ENCODE measurements at regions not wholly inside any gene's neighbourhood (a gene's known extent, or its start where the extent isn't known, plus 50 kb on each side); places are given as distances from the start of the nearest gene placed in this dataset.

DNA sequence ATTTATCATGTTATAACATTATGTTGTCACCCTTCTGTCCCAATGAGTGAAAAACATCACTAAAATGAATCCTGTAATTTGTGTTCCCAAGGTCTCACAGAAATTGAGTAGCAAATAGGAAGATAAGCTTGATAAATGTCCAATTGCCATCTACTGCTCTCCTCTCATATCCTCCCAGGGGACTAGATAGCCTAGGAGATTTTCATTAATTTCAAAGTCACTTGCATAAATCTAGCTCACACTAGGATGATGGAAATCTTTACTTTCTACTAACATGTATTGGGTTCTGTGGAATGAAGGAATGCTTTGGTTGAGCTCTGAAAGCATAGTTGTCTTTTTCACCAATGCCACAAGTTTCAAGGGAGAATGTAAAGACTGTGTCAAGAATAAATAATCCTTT, 605.5 kb upstream of the CDH7 start:
- Mint-ChIP-seq H3K9me3 (peaks cover 13 to 15% of the 10 kb centered on the region in 2 donors), H3K27me3 (ENCODE audit: low read depth in 2 of 2) (no peaks in the 10 kb centered on the region), H3K4me3 (no peak overlapping the region), H3K36me3 (peaks cover 14% of the 10 kb centered on the region), H3K27ac (no peak overlapping the region), H3K4me1 (no peaks in the 10 kb centered on the region)
- no peaks in the 10 kb centered on the region for H3K4me1 ChIP-seq (ENCODE audit: control insufficient read depth, insufficient read depth, low read length)
- H3K4me3 ChIP-seq (ENCODE audit: low read length), result no peak overlapping the region
- DNase-seq, result no peak
- H3K9me3 ChIP-seq (ENCODE audit: control insufficient read depth, insufficient read depth, low read length), result no peaks in the 10 kb centered on the region
- ATAC-seq, result no peak
- no peaks in the 10 kb centered on the region for H3K27me3 ChIP-seq (ENCODE audit: control insufficient read depth, insufficient read depth, low read length)
- intact Hi-C loops (cut with micrococcal nuclease), result no loop called here
- no peak overlapping the region for H3K27ac ChIP-seq (ENCODE audit: low read length)
- TF ChIP-seq, protein P1, sequence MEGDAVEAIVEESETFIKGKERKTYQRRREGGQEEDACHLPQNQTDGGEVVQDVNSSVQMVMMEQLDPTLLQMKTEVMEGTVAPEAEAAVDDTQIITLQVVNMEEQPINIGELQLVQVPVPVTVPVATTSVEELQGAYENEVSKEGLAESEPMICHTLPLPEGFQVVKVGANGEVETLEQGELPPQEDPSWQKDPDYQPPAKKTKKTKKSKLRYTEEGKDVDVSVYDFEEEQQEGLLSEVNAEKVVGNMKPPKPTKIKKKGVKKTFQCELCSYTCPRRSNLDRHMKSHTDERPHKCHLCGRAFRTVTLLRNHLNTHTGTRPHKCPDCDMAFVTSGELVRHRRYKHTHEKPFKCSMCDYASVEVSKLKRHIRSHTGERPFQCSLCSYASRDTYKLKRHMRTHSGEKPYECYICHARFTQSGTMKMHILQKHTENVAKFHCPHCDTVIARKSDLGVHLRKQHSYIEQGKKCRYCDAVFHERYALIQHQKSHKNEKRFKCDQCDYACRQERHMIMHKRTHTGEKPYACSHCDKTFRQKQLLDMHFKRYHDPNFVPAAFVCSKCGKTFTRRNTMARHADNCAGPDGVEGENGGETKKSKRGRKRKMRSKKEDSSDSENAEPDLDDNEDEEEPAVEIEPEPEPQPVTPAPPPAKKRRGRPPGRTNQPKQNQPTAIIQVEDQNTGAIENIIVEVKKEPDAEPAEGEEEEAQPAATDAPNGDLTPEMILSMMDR (IDR thresholded peaks at IDR 0.05), result no peak
- H3K36me3 ChIP-seq (ENCODE audit: control insufficient read depth, insufficient read depth, low read length), result no peaks in the 10 kb centered on the region

GRCh38 chr18:65133610-65134009, 617.2 kb upstream of the CDH7 start:
- Mint-ChIP-seq H3K36me3 (no peaks in the 10 kb centered on the region), H3K4me1 (no peaks in the 10 kb centered on the region), H3K27me3 (ENCODE audit: low read depth in 2 of 2) (no peaks in the 10 kb centered on the region), H3K4me3 (no peak overlapping the region), H3K27ac (no peak overlapping the region), H3K9me3 (peaks cover 6 to 12% of the 10 kb centered on the region in 2 donors)
- Histone ChIP-seq H3K4me3 (ENCODE audit: low read length) (no peak overlapping the region), H3K9me3 (ENCODE audit: control insufficient read depth, insufficient read depth, low read length) (peaks cover 3% of the 10 kb centered on the region), H3K27ac (ENCODE audit: low read length) (no peak overlapping the region), H3K4me1 (ENCODE audit: control insufficient read depth, insufficient read depth, low read length) (no peaks in the 10 kb centered on the region), H3K27me3 (ENCODE audit: control insufficient read depth, insufficient read depth, low read length) (no peaks in the 10 kb centered on the region), H3K36me3 (ENCODE audit: control insufficient read depth, insufficient read depth, low read length) (no peaks in the 10 kb centered on the region)
- no CpG with 5 or more reads among the region's 1 CpG for WGBS (ENCODE audit: insufficient coverage)
- ATAC-seq (no peak), DNase-seq (no peak)
- intact Hi-C loops (cut with micrococcal nuclease), result no loop called here
- TF ChIP-seq, protein P1 (IDR thresholded peaks at IDR 0.05), result no peak

DNA sequence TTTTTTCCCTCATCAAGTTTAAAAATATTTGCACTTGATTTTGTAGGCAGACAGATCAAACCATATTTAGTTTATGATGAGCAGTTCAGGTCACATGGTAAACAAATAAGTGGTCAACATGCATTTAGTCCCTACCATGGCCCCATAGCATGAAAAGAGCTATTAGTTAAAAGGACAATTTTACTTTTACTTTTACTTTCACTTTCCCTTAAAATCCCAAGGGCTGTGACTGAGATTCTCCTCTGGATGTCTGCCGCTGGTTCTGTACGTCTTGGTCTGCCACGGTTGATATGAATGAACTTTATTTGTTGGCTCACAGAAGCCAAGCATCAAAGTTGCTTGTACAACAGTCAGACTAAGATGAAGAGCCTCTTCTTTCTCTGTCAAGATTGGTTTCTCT, 626.2 kb upstream of the CDH7 start:
- intact Hi-C loops (cut with micrococcal nuclease), result no loop called here
- H3K4me3 ChIP-seq (ENCODE audit: low read length), result no peak overlapping the region
- H3K4me1 Mint-ChIP-seq, result no peaks in the 10 kb centered on the region
- H3K9me3 ChIP-seq (ENCODE audit: control insufficient read depth, insufficient read depth, low read length), result peaks cover 14% of the 10 kb centered on the region
- H3K4me3 Mint-ChIP-seq, result no peak overlapping the region
- no peaks in the 10 kb centered on the region for H3K27me3 ChIP-seq (ENCODE audit: control insufficient read depth, insufficient read depth, low read length)
- no peaks in the 10 kb centered on the region for H3K36me3 ChIP-seq (ENCODE audit: control insufficient read depth, insufficient read depth, low read length)
- peaks cover 13 to 22% of the 10 kb centered on the region in 2 donors for H3K9me3 Mint-ChIP-seq
- DNase-seq (no peak), ATAC-seq (no peak)
- TF ChIP-seq, protein P1 (IDR thresholded peaks at IDR 0.05), result no peak
- H3K4me1 ChIP-seq (ENCODE audit: control insufficient read depth, insufficient read depth, low read length), result no peaks in the 10 kb centered on the region
- H3K36me3 Mint-ChIP-seq, result peaks cover 20% of the 10 kb centered on the region
- 59% methylated on average over 3 of the region's 3 CpGs for WGBS (ENCODE audit: insufficient coverage)
- no peak overlapping the region for H3K27ac ChIP-seq (ENCODE audit: low read length)
- H3K27me3 Mint-ChIP-seq (ENCODE audit: low read depth in 2 of 2), result no peaks in the 10 kb centered on the region
- no peak overlapping the region for H3K27ac Mint-ChIP-seq

GRCh38 chr18:65103864-65104263, 646.9 kb upstream of the CDH7 start:
- no peak overlapping the region for H3K27ac Mint-ChIP-seq
- H3K4me1 Mint-ChIP-seq, result no peaks in the 10 kb centered on the region
- Histone ChIP-seq H3K36me3 (ENCODE audit: control insufficient read depth, insufficient read depth, low read length) (no peaks in the 10 kb centered on the region), H3K4me3 (ENCODE audit: low read length) (no peak overlapping the region), H3K9me3 (ENCODE audit: control insufficient read depth, insufficient read depth, low read length) (no peaks in the 10 kb centered on the region), H3K4me1 (ENCODE audit: control insufficient read depth, insufficient read depth, low read length) (no peaks in the 10 kb centered on the region), H3K27ac (ENCODE audit: low read length) (no peak overlapping the region), H3K27me3 (ENCODE audit: control insufficient read depth, insufficient read depth, low read length) (no peaks in the 10 kb centered on the region)
- no peaks in the 10 kb centered on the region for H3K36me3 Mint-ChIP-seq
- intact Hi-C loops (cut with micrococcal nuclease), result no loop called here
- DNase-seq (no peak), ATAC-seq (no peak)
- no peak overlapping the region for H3K4me3 Mint-ChIP-seq
- H3K9me3 Mint-ChIP-seq, result peaks cover 17 to 31% of the 10 kb centered on the region in 2 donors
- TF ChIP-seq, protein P1 (IDR thresholded peaks at IDR 0.05), result no peak
- H3K27me3 Mint-ChIP-seq (ENCODE audit: low read depth in 2 of 2), result no peaks in the 10 kb centered on the region

Measured in natural killer cell (primary cell).